ENCODE measurements at regions not wholly inside any gene's neighbourhood (a gene's known extent, or its start where the extent isn't known, plus 50 kb on each side); places are given as distances from the start of the nearest gene placed in this dataset.
"Not testable (repeated sequence)": the region's sequence is repeated elsewhere in the genome, so short reads cannot be mapped to it uniquely, and the experiment has no call there.

DNA sequence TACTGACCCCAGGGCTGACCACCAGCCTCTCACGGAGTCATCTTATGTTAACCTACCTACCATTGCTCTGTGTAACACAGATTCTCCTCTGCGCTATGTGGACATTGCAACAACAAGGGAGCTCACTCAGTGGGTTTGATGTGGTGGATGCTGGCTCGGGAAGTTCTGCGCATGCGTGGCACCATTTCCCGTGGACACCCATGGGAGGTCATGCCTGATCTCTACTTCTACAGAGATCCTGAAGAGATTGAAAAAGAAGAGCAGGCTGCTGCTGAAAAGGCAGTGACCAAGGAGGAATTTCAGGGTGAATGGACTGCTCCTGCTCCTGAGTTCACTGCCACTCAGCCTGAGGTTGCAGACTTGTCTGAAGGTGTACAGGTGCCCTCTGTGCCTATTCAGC is 102.4 kb upstream of the DUSP21 start:
- POLR2A ChIA-PET, result not testable (repeated sequence)

GRCh38 chrX:44735498-44735897 is 108.3 kb upstream of the DUSP21 start:
- Histone ChIP-seq H3K9me3 (ENCODE audit: control insufficient read depth, insufficient read depth, low read depth, low read length) (no peaks in the 10 kb centered on the region), H3K4me3 (ENCODE audit: low read depth, low read length) (no peak overlapping the region), H3K36me3 (ENCODE audit: control insufficient read depth in 2 of 2, insufficient read depth in 1 of 2, low read length in 2 of 2) (no peaks in the 10 kb centered on the region), H3K27ac (ENCODE audit: extremely low read depth, low read depth, low read length) (no peak overlapping the region), H3K4me1 (ENCODE audit: control insufficient read depth, insufficient read depth, low read length) (no peaks in the 10 kb centered on the region)
- TF ChIP-seq ZNF146 (tag by site-specific recombination; IDR thresholded peaks at IDR 0.05) (peak; percentile 51; the same call in 1 of the 2 replicates), SCRT2 (tag by site-specific recombination; IDR thresholded peaks at IDR 0.05) (no peak)
- CTCF ChIA-PET, result no interaction called here
- POLR2A ChIA-PET, result no interaction called here

More for the DNA sequence above, 102.4 kb upstream of the DUSP21 start:
- H3K4me3 ChIP-seq (ENCODE audit: low read depth, low read length); CTCF ChIA-PET; H3K9me3 ChIP-seq (ENCODE audit: control insufficient read depth, insufficient read depth, low read depth, low read length); H3K27ac ChIP-seq (ENCODE audit: extremely low read depth, low read depth, low read length); H3K36me3 ChIP-seq (ENCODE audit: control insufficient read depth in 2 of 2, insufficient read depth in 1 of 2, low read length in 2 of 2): not testable (repeated sequence)
- peaks cover 13% of the 10 kb centered on the region for H3K4me1 ChIP-seq (ENCODE audit: control insufficient read depth, insufficient read depth, low read length)

GRCh38 chrX:44733931-44734330 is 109.9 kb upstream of the DUSP21 start:
- Histone ChIP-seq H3K36me3 (ENCODE audit: control insufficient read depth in 2 of 2, insufficient read depth in 1 of 2, low read length in 2 of 2) (no peaks in the 10 kb centered on the region), H3K9me3 (ENCODE audit: control insufficient read depth, insufficient read depth, low read depth, low read length) (no peaks in the 10 kb centered on the region), H3K4me3 (ENCODE audit: low read depth, low read length) (no peak overlapping the region), H3K27ac (ENCODE audit: extremely low read depth, low read depth, low read length) (no peak overlapping the region), H3K4me1 (ENCODE audit: control insufficient read depth, insufficient read depth, low read length) (no peaks in the 10 kb centered on the region)
- ChIA-PET POLR2A (no interaction called here), CTCF (no interaction called here)
- TF ChIP-seq ZSCAN30 (tag by site-specific recombination; IDR thresholded peaks at IDR 0.05), result no peak
- TF ChIP-seq ZBTB1 (tag by site-specific recombination; IDR thresholded peaks at IDR 0.05), result no peak
- TF ChIP-seq ZNF626 (tag by site-specific recombination; IDR thresholded peaks at IDR 0.05), result no peak
- TF ChIP-seq ZSCAN4 (tag by site-specific recombination; IDR thresholded peaks at IDR 0.05), result no peak
- no peak for TF ChIP-seq PRDM6 (tag by site-specific recombination; IDR thresholded peaks at IDR 0.05)
- no peak for TF ChIP-seq ZBTB21 (tag by site-specific recombination; IDR thresholded peaks at IDR 0.05)
- TF ChIP-seq ZNF248 (tag by site-specific recombination; IDR thresholded peaks at IDR 0.05), result no peak
- TF ChIP-seq MYNN (tag by site-specific recombination; IDR thresholded peaks at IDR 0.05; ENCODE audit: borderline replicate concordance), result no peak
- no peak for TF ChIP-seq ZBTB7A (tag by site-specific recombination; IDR thresholded peaks at IDR 0.05; ENCODE audit: low read depth)
- TF ChIP-seq ZNF610 (tag by site-specific recombination; IDR thresholded peaks at IDR 0.05; ENCODE audit: borderline replicate concordance), result no peak
- TF ChIP-seq ZNF791 (tag by site-specific recombination; IDR thresholded peaks at IDR 0.05), result no peak

GRCh38 chrX:44731160-44731559 is 112.7 kb upstream of the DUSP21 start:
- no peaks in the 10 kb centered on the region for H3K4me1 ChIP-seq (ENCODE audit: control insufficient read depth, insufficient read depth, low read length)
- CTCF ChIA-PET, result no interaction called here
- H3K27ac ChIP-seq (ENCODE audit: extremely low read depth, low read depth, low read length), result no peak overlapping the region
- no peak for TF ChIP-seq ZNF202 (tag by site-specific recombination; IDR thresholded peaks at IDR 0.05; ENCODE audit: borderline replicate concordance)
- TF ChIP-seq, protein P1, sequence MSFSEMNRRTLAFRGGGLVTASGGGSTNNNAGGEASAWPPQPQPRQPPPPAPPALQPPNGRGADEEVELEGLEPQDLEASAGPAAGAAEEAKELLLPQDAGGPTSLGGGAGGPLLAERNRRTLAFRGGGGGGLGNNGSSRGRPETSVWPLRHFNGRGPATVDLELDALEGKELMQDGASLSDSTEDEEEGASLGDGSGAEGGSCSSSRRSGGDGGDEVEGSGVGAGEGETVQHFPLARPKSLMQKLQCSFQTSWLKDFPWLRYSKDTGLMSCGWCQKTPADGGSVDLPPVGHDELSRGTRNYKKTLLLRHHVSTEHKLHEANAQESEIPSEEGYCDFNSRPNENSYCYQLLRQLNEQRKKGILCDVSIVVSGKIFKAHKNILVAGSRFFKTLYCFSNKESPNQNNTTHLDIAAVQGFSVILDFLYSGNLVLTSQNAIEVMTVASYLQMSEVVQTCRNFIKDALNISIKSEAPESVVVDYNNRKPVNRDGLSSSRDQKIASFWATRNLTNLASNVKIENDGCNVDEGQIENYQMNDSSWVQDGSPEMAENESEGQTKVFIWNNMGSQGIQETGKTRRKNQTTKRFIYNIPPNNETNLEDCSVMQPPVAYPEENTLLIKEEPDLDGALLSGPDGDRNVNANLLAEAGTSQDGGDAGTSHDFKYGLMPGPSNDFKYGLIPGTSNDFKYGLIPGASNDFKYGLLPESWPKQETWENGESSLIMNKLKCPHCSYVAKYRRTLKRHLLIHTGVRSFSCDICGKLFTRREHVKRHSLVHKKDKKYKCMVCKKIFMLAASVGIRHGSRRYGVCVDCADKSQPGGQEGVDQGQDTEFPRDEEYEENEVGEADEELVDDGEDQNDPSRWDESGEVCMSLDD (tag by site-specific recombination; IDR thresholded peaks at IDR 0.05), result no peak
- no peak for TF ChIP-seq ZNF2 (tag by site-specific recombination; IDR thresholded peaks at IDR 0.05)
- no peak for TF ChIP-seq TCF7L2 (IDR thresholded peaks at IDR 0.05; ENCODE audit: borderline replicate concordance, low read depth, low read length)
- no peak for TF ChIP-seq WT1 (tag by site-specific recombination; IDR thresholded peaks at IDR 0.05)
- TF ChIP-seq GLI4 (tag by site-specific recombination; IDR thresholded peaks at IDR 0.05), result no peak
- TF ChIP-seq ZFP3 (tag by site-specific recombination; IDR thresholded peaks at IDR 0.05; ENCODE audit: low read depth), result no peak
- H3K36me3 ChIP-seq (ENCODE audit: control insufficient read depth in 2 of 2, insufficient read depth in 1 of 2, low read length in 2 of 2), result no peaks in the 10 kb centered on the region
- POLR2A ChIA-PET, result no interaction called here
- H3K9me3 ChIP-seq (ENCODE audit: control insufficient read depth, insufficient read depth, low read depth, low read length), result no peaks in the 10 kb centered on the region
- H3K4me3 ChIP-seq (ENCODE audit: low read depth, low read length), result no peak overlapping the region
